Tibial nerve (tissue), 4 donors: ENCODE measurements at regions not wholly inside any gene's neighbourhood (a gene's known extent, or its start where the extent isn't known, plus 50 kb on each side); places are given as distances from the start of the nearest gene placed in this dataset.
"Not testable (repeated sequence)": the region's sequence is repeated elsewhere in the genome, so short reads cannot be mapped to it uniquely, and the experiment has no call there.

Experiments used
- DNase-seq, 2 donors: peaks; one replicate each; pipeline ENCODE4 v3.0.0-alpha.2; 2019; ENCODE audit warnings: low spot score in 2 of 2
- H3K27ac ChIP-seq, 4 donors: fragments of 200-600 bp; sonication (generic) in 3 of 4; one replicate each; pipeline ENCODE4 v1.5.1; 2017 to 2019; ENCODE audit warnings: mild to moderate bottlenecking in 1 of 4
- H3K27me3 ChIP-seq, 2 donors: fragments of 200-600 bp; sonication (generic) in 1 of 2; one replicate each; pipeline versions ENCODE4 v1.5.1 to v1.6.0; 2017 to 2019
- H3K36me3 ChIP-seq, 3 donors: fragments of 200-600 bp; sonication (generic); one replicate each; pipeline ENCODE4 v1.5.1; 2018 to 2019
- H3K4me1 ChIP-seq, 4 donors: fragments of 200-600 bp; sonication (generic) in 3 of 4; one replicate each; pipeline ENCODE4 v1.5.1; 2017 to 2019
- H3K4me3 ChIP-seq, 4 donors: fragments of 200-600 bp; sonication (generic) in 3 of 4; one replicate each; pipeline ENCODE4 v1.5.1; 2017 to 2019; ENCODE audit warnings: mild to moderate bottlenecking in 1 of 4, moderate library complexity in 1 of 4
- H3K9me3 ChIP-seq, 4 donors: fragments of 200-600 bp; sonication (generic) in 3 of 4; one replicate each; pipeline ENCODE4 v1.5.1; 2017 to 2019
- EP300 ChIP-seq, 2 donors: sonication (generic); formaldehyde crosslinking; IDR thresholded peaks; one replicate each; pipeline ENCODE4 v1.6.1; 2017; ENCODE audit warnings: antibody characterized with exemption in 2 of 2, mild to moderate bottlenecking in 1 of 2
- POLR2A ChIP-seq, 2 donors: fragments of 450-650 bp; IDR thresholded peaks; one replicate each; pipeline ENCODE4 v1.6.1; 2017; ENCODE audit warnings: antibody characterized with exemption in 2 of 2, mild to moderate bottlenecking in 2 of 2, moderate library complexity in 2 of 2
- whole genome bisulfite sequencing, 2 donors: methylation state at CpG; one replicate each; pipeline ENCODE4 v1.1.5; 2018; 5-methylcytosine and 5-hydroxymethylcytosine counted together
- TF ChIP-seq, protein P1 (sequence below), 5 experiments: fragments of 200-600 bp in 3 of 5; fragments of 450-650 bp in 2 of 5; sonication (generic) in 3 of 5; IDR thresholded peaks; one replicate each; pipeline ENCODE4 v1.5.1; 2016 to 2019; ENCODE audit warnings: antibody characterized with exemption in 5 of 5, mild to moderate bottlenecking in 3 of 5, moderate library complexity in 2 of 5

GRCh38 chr3:125715651-125716050 lies 120.4 kb upstream of the OSBPL11 start:
- Histone ChIP-seq H3K36me3 (no peaks in the 10 kb centered on the region), H3K9me3 (no peaks in the 10 kb centered on the region), H3K4me1 (no peaks in the 10 kb centered on the region), H3K4me3 (no peak overlapping the region), H3K27ac (no peak overlapping the region), H3K27me3 (no peaks in the 10 kb centered on the region)
- 90 to 95% methylated on average over 20 of the region's 24 CpGs for WGBS, 2 donors
- no peak for DNase-seq
- TF ChIP-seq, protein P1, sequence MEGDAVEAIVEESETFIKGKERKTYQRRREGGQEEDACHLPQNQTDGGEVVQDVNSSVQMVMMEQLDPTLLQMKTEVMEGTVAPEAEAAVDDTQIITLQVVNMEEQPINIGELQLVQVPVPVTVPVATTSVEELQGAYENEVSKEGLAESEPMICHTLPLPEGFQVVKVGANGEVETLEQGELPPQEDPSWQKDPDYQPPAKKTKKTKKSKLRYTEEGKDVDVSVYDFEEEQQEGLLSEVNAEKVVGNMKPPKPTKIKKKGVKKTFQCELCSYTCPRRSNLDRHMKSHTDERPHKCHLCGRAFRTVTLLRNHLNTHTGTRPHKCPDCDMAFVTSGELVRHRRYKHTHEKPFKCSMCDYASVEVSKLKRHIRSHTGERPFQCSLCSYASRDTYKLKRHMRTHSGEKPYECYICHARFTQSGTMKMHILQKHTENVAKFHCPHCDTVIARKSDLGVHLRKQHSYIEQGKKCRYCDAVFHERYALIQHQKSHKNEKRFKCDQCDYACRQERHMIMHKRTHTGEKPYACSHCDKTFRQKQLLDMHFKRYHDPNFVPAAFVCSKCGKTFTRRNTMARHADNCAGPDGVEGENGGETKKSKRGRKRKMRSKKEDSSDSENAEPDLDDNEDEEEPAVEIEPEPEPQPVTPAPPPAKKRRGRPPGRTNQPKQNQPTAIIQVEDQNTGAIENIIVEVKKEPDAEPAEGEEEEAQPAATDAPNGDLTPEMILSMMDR (IDR thresholded peaks at IDR 0.05), result no peak
- no peak for TF ChIP-seq EP300 (IDR thresholded peaks at IDR 0.05)
- no peak for TF ChIP-seq POLR2A (IDR thresholded peaks at IDR 0.05)

DNA sequence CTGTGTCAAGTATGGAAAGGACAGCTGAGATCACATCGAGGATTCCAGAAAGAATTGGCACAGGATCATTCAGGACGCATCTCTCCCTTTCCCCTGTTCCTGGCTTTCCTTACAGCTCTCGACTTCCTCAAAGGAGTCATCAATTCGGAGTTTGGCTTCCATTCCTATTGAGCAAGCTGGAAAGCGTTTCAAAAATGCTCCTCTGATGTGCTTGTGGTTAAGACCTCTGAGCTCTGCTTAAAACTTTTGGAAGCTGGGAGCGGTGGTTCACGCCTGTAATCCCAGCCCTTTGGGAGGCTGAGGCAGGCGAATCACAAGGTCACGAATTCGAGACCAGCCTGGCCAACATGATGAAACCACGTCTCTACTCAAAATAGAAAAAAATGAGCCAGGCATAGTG lies 136.9 kb upstream of the OSBPL11 start:
- H3K27ac ChIP-seq, H3K4me3 ChIP-seq, H3K36me3 ChIP-seq, H3K9me3 ChIP-seq, H3K27me3 ChIP-seq, H3K4me1 ChIP-seq: not testable (repeated sequence)
- WGBS, 2 donors, result 45 to 61% methylated on average over 11 of the region's 11 CpGs
- peak in 1 of 2 donors; percentile 18 for DNase-seq

DNA sequence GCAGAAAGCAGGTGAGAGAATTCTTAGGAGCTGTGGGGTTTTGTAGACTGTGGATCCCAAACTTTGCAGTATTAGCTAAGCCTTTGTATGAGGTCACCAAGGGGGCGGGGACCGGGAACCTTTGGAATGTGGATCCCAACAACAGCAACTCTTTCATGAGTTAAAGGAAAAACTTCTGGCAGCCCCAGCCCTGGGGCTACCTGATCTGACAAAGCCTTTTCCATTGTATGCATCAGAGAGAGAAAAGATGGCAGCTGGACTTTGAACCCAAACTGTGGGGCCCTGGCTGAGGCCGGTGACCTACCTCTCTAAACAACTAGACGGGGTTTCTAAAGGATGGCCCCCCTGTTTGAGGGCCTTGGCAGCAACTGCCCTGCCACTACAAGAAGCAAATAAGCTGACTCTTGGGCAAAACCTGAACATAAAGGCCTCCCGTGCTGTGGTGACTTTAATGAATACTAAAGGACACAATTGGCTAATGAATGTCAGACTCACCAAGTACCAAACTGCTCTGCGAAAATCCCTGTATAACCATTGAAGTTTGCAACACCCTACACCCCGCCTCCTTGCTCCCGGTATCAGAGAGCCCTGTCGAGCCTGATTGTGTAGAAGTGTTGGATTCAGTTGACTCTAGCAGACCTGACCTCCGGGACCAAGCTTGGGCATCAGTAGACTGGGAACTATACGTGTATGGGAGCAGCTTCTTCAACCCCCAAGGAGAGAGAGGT lies 146.9 kb upstream of the OSBPL11 start:
- H3K9me3 ChIP-seq, H3K27ac ChIP-seq, H3K27me3 ChIP-seq, DNase-seq, H3K4me1 ChIP-seq, H3K4me3 ChIP-seq, H3K36me3 ChIP-seq: not testable (repeated sequence)
- 61 to 67% methylated on average over 11 of the region's 11 CpGs for WGBS, 2 donors

DNA sequence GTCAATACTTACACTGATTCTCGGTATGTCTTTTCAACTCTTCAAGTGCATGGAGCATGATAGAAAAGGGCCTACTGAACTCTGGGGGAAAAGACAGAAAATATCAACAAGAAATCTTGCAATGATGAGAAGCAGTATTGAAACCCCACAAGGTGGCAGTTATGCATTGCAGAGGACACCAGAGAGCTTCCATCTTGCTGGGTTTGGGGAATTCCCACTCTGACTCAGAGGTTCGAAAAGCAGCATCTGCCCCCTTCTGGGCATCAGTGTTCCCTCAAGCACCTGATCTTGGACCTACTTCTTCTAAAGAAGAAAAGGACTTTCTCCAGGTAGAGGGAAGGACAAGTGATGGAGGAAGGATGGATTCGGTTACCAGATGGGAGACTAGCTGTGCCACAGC lies 147.5 kb upstream of the OSBPL11 start:
- H3K9me3 ChIP-seq, H3K27me3 ChIP-seq, DNase-seq, H3K27ac ChIP-seq, H3K4me1 ChIP-seq, H3K4me3 ChIP-seq, H3K36me3 ChIP-seq: not testable (repeated sequence)
- 54 to 78% methylated on average over 2 to 3 of the region's 3 CpGs for WGBS, 2 donors

DNA sequence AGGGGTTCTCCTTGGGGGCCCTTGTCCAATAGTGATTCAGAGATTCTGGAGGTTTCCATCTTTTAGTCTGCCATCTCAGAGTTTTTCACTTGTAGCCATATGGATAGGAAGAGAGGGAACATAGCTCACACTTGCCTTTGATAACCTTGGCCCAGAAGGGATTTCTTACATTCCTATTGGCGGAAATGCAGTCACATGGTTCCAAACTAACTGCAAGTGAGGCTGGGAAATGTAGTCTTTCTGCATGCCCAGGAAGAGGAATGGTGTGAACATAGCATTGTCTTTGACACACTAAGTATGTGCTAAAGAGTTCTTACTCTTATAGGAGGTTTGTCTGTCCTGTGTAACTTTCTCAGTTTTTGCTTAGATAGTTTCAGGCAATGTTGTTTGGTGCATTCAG lies 161.8 kb upstream of the OSBPL11 start:
- 84 to 93% methylated on average over 1 of the region's 1 CpG for WGBS, 2 donors
- not testable (repeated sequence) for H3K27ac ChIP-seq, H3K4me1 ChIP-seq, H3K36me3 ChIP-seq, H3K4me3 ChIP-seq, H3K27me3 ChIP-seq, H3K9me3 ChIP-seq, DNase-seq

DNA sequence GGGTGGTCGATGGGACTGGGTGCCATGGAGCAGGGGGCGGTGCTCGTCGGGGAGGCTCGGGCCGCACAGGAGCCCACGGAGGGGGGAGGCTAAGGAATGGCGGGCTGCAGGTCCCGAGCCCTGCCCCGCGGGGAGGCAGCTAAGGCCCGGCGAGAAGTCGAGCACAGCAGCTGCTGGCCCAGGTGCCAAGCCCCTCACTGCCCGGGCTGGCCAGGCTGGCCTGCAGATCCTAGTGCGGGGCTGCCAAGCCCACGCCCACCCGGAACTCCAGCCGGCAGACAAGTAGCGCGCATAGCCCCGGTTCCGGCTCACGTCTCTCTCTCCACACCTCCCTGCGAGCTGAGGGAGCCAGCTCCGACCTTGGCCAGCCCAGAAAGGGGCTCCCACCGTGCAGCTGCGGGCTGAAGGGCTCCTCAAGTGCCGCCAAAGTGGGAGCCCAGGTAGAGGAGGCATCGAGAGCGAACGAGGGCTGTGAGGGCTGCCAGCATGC lies 163.4 kb upstream of the OSBPL11 start:
- H3K9me3 ChIP-seq, H3K4me1 ChIP-seq, H3K27me3 ChIP-seq, H3K36me3 ChIP-seq, H3K27ac ChIP-seq, H3K4me3 ChIP-seq, DNase-seq: not testable (repeated sequence)
- WGBS, 2 donors, result 84 to 95% methylated on average over 15 to 32 of the region's 32 CpGs

DNA sequence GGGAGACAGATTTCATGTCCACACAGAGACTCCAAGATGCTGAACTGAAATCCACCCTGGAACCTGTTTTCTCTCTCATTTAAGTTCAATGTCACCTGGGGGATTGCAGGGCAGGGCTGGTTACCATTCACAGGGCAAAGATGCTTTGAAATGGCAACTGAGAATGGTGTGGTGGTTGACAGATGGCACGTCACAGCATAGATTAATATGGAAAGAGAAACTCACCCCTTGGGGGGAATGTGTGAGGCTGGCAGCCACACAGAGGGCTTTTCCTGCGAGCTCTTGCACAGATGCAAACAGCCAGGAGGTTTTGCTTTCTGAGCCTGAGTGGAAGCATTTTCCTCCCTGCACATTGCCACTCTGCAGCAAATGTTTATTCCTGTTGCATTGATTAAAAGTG lies 167.3 kb upstream of the OSBPL11 start:
- not testable (repeated sequence) for H3K4me3 ChIP-seq, H3K27ac ChIP-seq, H3K9me3 ChIP-seq, H3K4me1 ChIP-seq, DNase-seq, H3K36me3 ChIP-seq
- WGBS, 2 donors, result 64 to 82% methylated on average over 2 of the region's 2 CpGs
- H3K27me3 ChIP-seq, result peaks cover 0 to 10% of the 10 kb centered on the region in 2 donors

DNA sequence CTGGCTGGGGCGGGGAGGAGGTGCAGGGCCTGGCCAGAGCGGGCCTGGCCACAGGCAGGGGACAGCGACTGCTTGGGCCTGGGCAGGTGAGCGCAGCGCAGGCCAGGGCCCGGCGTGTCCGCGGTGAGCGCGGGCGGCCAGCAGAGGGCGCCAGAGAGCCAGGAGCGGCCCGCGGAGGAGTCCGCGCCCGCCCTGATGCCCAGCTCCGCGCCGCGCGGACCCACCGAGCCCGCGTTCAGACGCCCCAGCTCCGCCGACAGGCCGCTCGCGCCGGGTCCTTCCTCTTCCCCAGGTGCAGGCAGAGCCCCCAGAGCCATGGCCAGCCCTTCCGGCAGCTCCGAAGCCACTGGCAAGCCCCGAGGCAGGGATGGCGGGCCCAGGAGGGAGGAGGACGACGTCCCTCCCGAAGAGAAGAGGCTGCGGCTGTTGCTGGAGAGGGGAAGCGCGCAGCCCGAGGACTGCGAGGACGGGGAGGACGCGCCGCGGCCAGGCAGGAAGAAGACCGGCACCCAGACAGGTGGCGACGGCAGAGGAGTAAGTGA lies 171.1 kb upstream of the OSBPL11 start:
- H3K9me3 ChIP-seq, H3K36me3 ChIP-seq, DNase-seq, H3K4me1 ChIP-seq, H3K27ac ChIP-seq: not testable (repeated sequence)
- 0% methylated on average over 6 to 17 of the region's 54 CpGs for WGBS, 2 donors
- H3K27me3 ChIP-seq, result peaks cover 0 to 10% of the 10 kb centered on the region in 2 donors
- TF ChIP-seq, protein P1 (IDR thresholded peaks at IDR 0.05), result peak; percentile 85 to 96 (median 88)
- peak overlapping the region; percentile 39 to 58 (median 56) for H3K4me3 ChIP-seq

DNA sequence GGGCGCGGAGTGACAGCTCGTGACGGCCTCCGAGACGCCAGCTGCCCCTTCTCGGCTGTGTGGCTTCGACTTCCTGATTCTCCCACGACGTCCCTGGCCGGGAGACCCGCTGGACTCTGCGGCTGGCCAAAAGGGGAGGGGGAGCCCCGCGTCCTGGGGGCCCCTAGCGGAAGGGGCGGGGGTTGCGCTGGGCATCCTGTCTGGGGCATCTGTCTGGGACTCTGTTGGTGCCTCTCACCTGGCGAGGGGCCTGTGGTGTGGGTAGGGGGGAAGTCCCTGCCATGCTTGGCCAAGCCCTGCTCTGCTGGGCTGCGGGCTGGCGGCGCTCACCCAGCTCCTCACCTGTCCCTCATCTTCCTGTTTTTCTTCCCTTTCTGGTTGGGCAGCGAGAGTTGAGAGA lies 171.6 kb upstream of the OSBPL11 start:
- H3K9me3 ChIP-seq, H3K27ac ChIP-seq, H3K4me1 ChIP-seq, DNase-seq, H3K36me3 ChIP-seq: not testable (repeated sequence)
- WGBS, 2 donors, result 10 to 28% methylated on average over 3 to 13 of the region's 23 CpGs
- Histone ChIP-seq H3K4me3 (peak overlapping the region; percentile 39 to 58 (median 56)), H3K27me3 (peaks cover 0 to 10% of the 10 kb centered on the region in 2 donors)
